IMR-90 (cell line): ENCODE measurements at regions not wholly inside any gene's neighbourhood (a gene's known extent, or its start where the extent isn't known, plus 50 kb on each side); places are given as distances from the start of the nearest gene placed in this dataset.

Source experiments
- ATAC-seq: fragments of 200-7000 bp; cut with Tn5 transposase; 2 replicates; pipeline ENCODE4 v1.9.1; 2020; ENCODE audit warnings: low read depth, mild to moderate bottlenecking, moderate library complexity
- BruUV-seq: library from RNA; stranded (reverse); fragments of 400-500 nt; replicated peaks from 2 replicates; lab custom pipeline; 2021; lab: Mats Ljungman, UMichigan
- CTCF ChIA-PET: fragments of 300-600 bp; formaldehyde crosslinking; extraction: SDS; loops from one replicate; lab custom pipeline; 2021; ENCODE audit warnings: antibody characterized with exemption; lab: Yijun Ruan, JAX
- POLR2A ChIA-PET: fragments of 300-600 bp; sonication (Branson Sonifier 250); formaldehyde crosslinking; loops from one replicate; lab custom pipeline; 2022; ENCODE audit warnings: antibody characterized with exemption; ENCODE audit not compliant: unreplicated experiment; lab: Charles Lee
- DNase-seq: peaks from one replicate; pipeline ENCODE4 v3.0.0; 2013
- H2AFZ ChIP-seq: replicated peaks from 2 replicates; pipeline ENCODE3; 2013; ENCODE audit warnings: low read length, mild to moderate bottlenecking; ENCODE audit not compliant: poor library complexity
- H2AK5ac ChIP-seq: 2 replicates; pipeline ENCODE4 v1.6.1; 2013; ENCODE audit warnings: low read depth, low read length, inconsistent platforms
- H2AK9ac ChIP-seq: replicated peaks from 2 replicates; pipeline ENCODE3; 2013; ENCODE audit warnings: mild to moderate bottlenecking, low read depth, low read length, moderate library complexity; ENCODE audit not compliant: poor library complexity
- H2BK120ac ChIP-seq: 2 replicates; pipeline ENCODE4 v1.6.1; 2013; ENCODE audit warnings: low read depth, low read length, inconsistent platforms
- H2BK15ac ChIP-seq: 3 replicates; pipeline ENCODE4 v1.6.1; 2013; ENCODE audit warnings: low read depth, low read length, inconsistent platforms
- H2BK20ac ChIP-seq: 2 replicates; pipeline ENCODE4 v1.6.1; 2013; ENCODE audit warnings: low read depth, mild to moderate bottlenecking, inconsistent platforms, low read length, moderate library complexity
- H2BK5ac ChIP-seq: 2 replicates; pipeline ENCODE4 v1.6.1; 2013; ENCODE audit warnings: mild to moderate bottlenecking, low read depth, low read length, inconsistent platforms; ENCODE audit not compliant: poor library complexity, severe bottlenecking
- H3K14ac ChIP-seq: replicated peaks from 2 replicates; pipeline ENCODE4 v1.6.1; 2013; ENCODE audit warnings: low read depth, low read length, inconsistent platforms
- H3K18ac ChIP-seq: 2 replicates; pipeline ENCODE4 v1.6.1; 2013; ENCODE audit warnings: low read depth, low read length, control low read depth
- H3K23ac ChIP-seq: 2 replicates; pipeline ENCODE4 v1.6.1; 2013; ENCODE audit warnings: low read depth, low read length, inconsistent platforms
- H3K27ac ChIP-seq: 2 replicates; pipeline ENCODE4 v1.5.1; 2013; ENCODE audit warnings: mild to moderate bottlenecking, control low read depth, low read length; ENCODE audit not compliant: insufficient read depth
- H3K27me3 ChIP-seq: 2 replicates; pipeline ENCODE4 v1.6.1; 2013; ENCODE audit warnings: low read length; ENCODE audit not compliant: control insufficient read depth, insufficient read depth
- H3K36me3 ChIP-seq: 2 replicates; pipeline ENCODE4 v1.6.1; 2013; ENCODE audit warnings: low read length, mixed read lengths; ENCODE audit not compliant: control insufficient read depth, insufficient read depth
- H3K4ac ChIP-seq: 2 replicates; pipeline ENCODE4 v1.6.1; 2013; ENCODE audit warnings: low read depth, low read length, inconsistent platforms
- H3K4me1 ChIP-seq: 2 replicates; pipeline ENCODE4 v1.6.1; 2013; ENCODE audit warnings: low read length, mixed read lengths; ENCODE audit not compliant: control insufficient read depth, insufficient read depth
- H3K4me2 ChIP-seq: 2 replicates; pipeline ENCODE4 v1.6.1; 2013; ENCODE audit warnings: low read depth, mild to moderate bottlenecking, control low read depth, low read length, moderate library complexity
- H3K4me3 ChIP-seq: 2 replicates; pipeline ENCODE4 v1.5.1; 2013; ENCODE audit warnings: low read depth, mild to moderate bottlenecking, control low read depth, low read length, moderate library complexity; ENCODE audit not compliant: insufficient read depth
- H3K56ac ChIP-seq: 2 replicates; pipeline ENCODE4 v1.6.1; 2013; ENCODE audit warnings: low read length, inconsistent platforms; ENCODE audit not compliant: insufficient read depth; ENCODE audit errors: extremely low read depth
- H3K79me1 ChIP-seq, 2 experiments: 2 replicates each; pipeline ENCODE4 v1.6.1; 2013; ENCODE audit warnings: low read length in 2 of 2, inconsistent platforms in 1 of 2, low read depth in 1 of 2
- H3K9ac ChIP-seq: 2 replicates; pipeline ENCODE4 v1.6.1; 2013; ENCODE audit warnings: low read depth, low read length, control low read depth
- H3K9me1 ChIP-seq: 2 replicates; pipeline ENCODE4 v1.6.1; 2013; ENCODE audit warnings: low read length, inconsistent platforms; ENCODE audit not compliant: insufficient read depth
- H3K9me3 ChIP-seq: 2 replicates; pipeline ENCODE4 v1.6.1; 2013; ENCODE audit warnings: low read length; ENCODE audit not compliant: control insufficient read depth, insufficient read depth
- H4K20me1 ChIP-seq: 2 replicates; pipeline ENCODE4 v1.6.1; 2013; ENCODE audit warnings: low read length, inconsistent platforms; ENCODE audit not compliant: insufficient read depth
- H4K5ac ChIP-seq: 2 replicates; pipeline ENCODE4 v1.6.1; 2013; ENCODE audit warnings: mild to moderate bottlenecking, low read depth, low read length, control low read depth
- H4K8ac ChIP-seq, 2 experiments: 2 replicates each; pipeline ENCODE4 v1.6.1; 2013; ENCODE audit warnings: low read depth in 2 of 2, low read length in 2 of 2, control low read depth in 1 of 2, inconsistent platforms in 1 of 2
- H4K91ac ChIP-seq: 2 replicates; pipeline ENCODE4 v1.6.1; 2013; ENCODE audit warnings: low read depth, low read length, inconsistent platforms; ENCODE audit not compliant: insufficient read depth
- BHLHE40 ChIP-seq: fragments of 150-350 bp; IDR thresholded peaks from 2 replicates; pipeline ENCODE4 v1.6.1; 2016; ENCODE audit warnings: mild to moderate bottlenecking, low read depth, low read length
- CEBPB ChIP-seq: IDR thresholded peaks from 2 replicates; pipeline ENCODE4 v1.6.1; 2012; ENCODE audit warnings: low read depth, low read length, improper control_type of control experiment
- CHD1 ChIP-seq: IDR thresholded peaks from 2 replicates; pipeline ENCODE4 v1.6.1; 2012; ENCODE audit warnings: low read depth, low read length, improper control_type of control experiment
- CTCF ChIP-seq: conservative IDR thresholded peaks from 2 replicates; pipeline ENCODE4 v1.5.1; 2012; ENCODE audit warnings: mild to moderate bottlenecking, low read depth, low read length, improper control_type of control experiment
- ELK1 ChIP-seq: fragments of 150-350 bp; IDR thresholded peaks from 2 replicates; pipeline ENCODE4 v1.6.1; 2016; ENCODE audit warnings: low read depth, mild to moderate bottlenecking, low read length, moderate library complexity, borderline replicate concordance
- FOS ChIP-seq: fragments of 150-350 bp; IDR thresholded peaks from 2 replicates; pipeline ENCODE4 v1.6.1; 2016; ENCODE audit warnings: low read depth, low read length
- MAFK ChIP-seq: IDR thresholded peaks from 2 replicates; pipeline ENCODE4 v1.6.1; 2012; ENCODE audit warnings: low read depth, low read length, improper control_type of control experiment
- MAZ ChIP-seq: IDR thresholded peaks from 2 replicates; pipeline ENCODE4 v1.6.1; 2012; ENCODE audit warnings: low read depth, mild to moderate bottlenecking, low read length, improper control_type of control experiment, moderate library complexity, borderline replicate concordance
- MXI1 ChIP-seq: IDR thresholded peaks from 2 replicates; pipeline ENCODE4 v1.6.1; 2012; ENCODE audit warnings: low read depth, mild to moderate bottlenecking, low read length, moderate library complexity, borderline replicate concordance
- NFE2L2 ChIP-seq: fragments of 150-350 bp; IDR thresholded peaks from 2 replicates; pipeline ENCODE4 v1.6.1; 2016; ENCODE audit warnings: low read depth, mild to moderate bottlenecking, low read length
- POLR2A ChIP-seq: IDR thresholded peaks from 2 replicates; pipeline ENCODE4 v1.6.1; 2012; ENCODE audit warnings: mild to moderate bottlenecking, low read depth, low read length
- RAD21 ChIP-seq: IDR thresholded peaks from 2 replicates; pipeline ENCODE4 v1.6.1; 2012; ENCODE audit warnings: low read length, improper control_type of control experiment
- RCOR1 ChIP-seq: IDR thresholded peaks from 2 replicates; pipeline ENCODE4 v1.6.1; 2012; ENCODE audit warnings: mild to moderate bottlenecking, low read length, improper control_type of control experiment; ENCODE audit not compliant: insufficient replicate concordance
- RFX5 ChIP-seq: IDR thresholded peaks from 2 replicates; pipeline ENCODE4 v1.8.0; 2012; ENCODE audit warnings: low read depth, mild to moderate bottlenecking, low read length, moderate library complexity
- SMC3 ChIP-seq: fragments of 150-350 bp; IDR thresholded peaks from 2 replicates; pipeline ENCODE4 v1.6.1; 2016; ENCODE audit warnings: low read depth, mild to moderate bottlenecking, antibody characterized with exemption, low read length, moderate library complexity
- USF2 ChIP-seq: fragments of 150-350 bp; IDR thresholded peaks from 2 replicates; pipeline ENCODE4 v1.6.1; 2017; ENCODE audit warnings: mild to moderate bottlenecking, antibody characterized with exemption, low read length, low read depth
- WGBS, 2 experiments: methylation state at CpG; one replicate each; pipeline versions ENCODE4 v1.1.5 to v1.1.7; 2013; ENCODE audit warnings: missing lambda C conversion rate in 2 of 2; ENCODE audit not compliant: insufficient read length in 1 of 2; ENCODE audit errors: extremely low coverage in 2 of 2; 5-methylcytosine and 5-hydroxymethylcytosine counted together
- dilution Hi-C: fragments of 300-500 bp; cut with HindIII; formaldehyde crosslinking; loops from one replicate; pipeline ENCODE4 v1.14.3; 2018; ENCODE audit warnings: low sequenced_read_pairs; ENCODE audit not compliant: unreplicated experiment
- in situ Hi-C: fragments of 300-500 bp; cut with MboI; formaldehyde crosslinking; loops from 3 replicates; pipeline ENCODE4 v1.14.3; 2019; ENCODE audit warnings: low sequenced_read_pairs, inconsistent platforms, mixed read lengths
- intact Hi-C: fragments of 100-400 bp; cut with micrococcal nuclease; formaldehyde crosslinking; loops from 2 replicates; pipeline ENCODE4 v1.10.0; 2022

GRCh38 chr10:33716501-33717267, 382.2 kb upstream of the NRP1 start:
- Histone ChIP-seq H3K27me3 (peaks cover 8% of the 10 kb centered on the region), H3K79me1 (no peaks in the 10 kb centered on the region), H3K14ac (no peak overlapping the region), H2BK120ac (no peak overlapping the region), H4K20me1 (no peaks in the 10 kb centered on the region), H3K9me1 (no peaks in the 10 kb centered on the region), H3K4me2 (no peak overlapping the region), H3K4me3 (no peak overlapping the region), H3K36me3 (no peaks in the 10 kb centered on the region), H3K27ac (no peak overlapping the region), H2BK15ac (no peak overlapping the region), H3K18ac (no peak overlapping the region), H2AK5ac (no peak overlapping the region), H4K5ac (no peak overlapping the region), H2BK20ac (no peak overlapping the region), H2AFZ (no peak overlapping the region), H2BK5ac (no peak overlapping the region), H3K9ac (no peak overlapping the region), H3K4ac (no peak overlapping the region), H3K9me3 (0 out of 2 replicates have a peak, but pooled peaks cover 2% of the 10 kb centered on the region), H3K4me1 (no peaks in the 10 kb centered on the region), H4K8ac (no peak overlapping the region), H4K91ac (no peak overlapping the region), H2AK9ac (no peak overlapping the region), H3K23ac (no peak overlapping the region), H3K56ac (no peak overlapping the region)
- no TSS peak for BruUV-seq
- no CpG with 5 or more reads among the region's 2 CpGs for WGBS, 2 experiments
- POLR2A ChIA-PET: no interaction called here
- dilution Hi-C loops (no loop called here), in situ Hi-C loops (no loop called here), intact Hi-C loops (no loop called here)
- DNase-seq (no peak), ATAC-seq (no peak)
- TF ChIP-seq CHD1 (no peak), NFE2L2 (no peak), RAD21 (no peak), USF2 (no peak), POLR2A (no peak), ELK1 (no peak), MXI1 (no peak), MAZ (no peak), FOS (no peak), SMC3 (no peak), MAFK (no peak), BHLHE40 (no peak), CEBPB (no peak), RFX5 (no peak), RCOR1 (no peak), CTCF (no peak)
- CTCF ChIA-PET: no interaction called here
